ENCODE measurements at regions not wholly inside any gene's neighbourhood (a gene's known extent, or its start where the extent isn't known, plus 50 kb on each side); places are given as distances from the start of the nearest gene placed in this dataset.
"Not testable (repeated sequence)": the region's sequence is repeated elsewhere in the genome, so short reads cannot be mapped to it uniquely, and the experiment has no call there.

DNA sequence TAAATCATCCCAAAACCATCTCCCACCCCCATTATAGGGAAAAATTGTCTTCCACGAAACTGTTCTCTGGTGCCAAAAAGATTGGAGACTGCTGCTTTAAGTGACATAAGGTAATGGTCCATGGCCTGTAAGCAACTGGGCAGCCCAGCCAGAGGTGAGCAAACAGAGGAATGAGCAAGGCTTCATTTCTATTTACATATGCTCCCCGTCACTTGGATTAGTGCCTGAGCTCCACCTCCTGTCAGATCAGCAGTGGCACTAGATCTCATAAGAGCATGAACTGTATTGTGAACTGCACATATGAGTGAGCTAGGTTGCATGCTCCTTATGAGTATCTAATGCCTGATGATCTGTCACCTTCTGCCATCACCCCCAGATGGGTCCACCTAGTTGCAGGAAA is 1159.8 kb upstream of the ALCAM start:
- H3K36me3 ChIP-seq = no peaks in the 10 kb centered on the region
- H3K4me3 ChIP-seq = no peak overlapping the region
- intact Hi-C loops (cut with DNase I) = no loop called here
- DNase-seq = no peak
- H3K27me3 ChIP-seq = no peaks in the 10 kb centered on the region
- H3K9me3 ChIP-seq = no peaks in the 10 kb centered on the region
- no peak overlapping the region for H3K27ac ChIP-seq
- no peaks in the 10 kb centered on the region for H3K4me1 ChIP-seq
- 34 to 67% methylated on average over 2 of the region's 2 CpGs for WGBS, 2 donors
- TF ChIP-seq EP300 (IDR thresholded peaks at IDR 0.05) = no peak
- TF ChIP-seq POLR2A (IDR thresholded peaks at IDR 0.05) = no peak

DNA sequence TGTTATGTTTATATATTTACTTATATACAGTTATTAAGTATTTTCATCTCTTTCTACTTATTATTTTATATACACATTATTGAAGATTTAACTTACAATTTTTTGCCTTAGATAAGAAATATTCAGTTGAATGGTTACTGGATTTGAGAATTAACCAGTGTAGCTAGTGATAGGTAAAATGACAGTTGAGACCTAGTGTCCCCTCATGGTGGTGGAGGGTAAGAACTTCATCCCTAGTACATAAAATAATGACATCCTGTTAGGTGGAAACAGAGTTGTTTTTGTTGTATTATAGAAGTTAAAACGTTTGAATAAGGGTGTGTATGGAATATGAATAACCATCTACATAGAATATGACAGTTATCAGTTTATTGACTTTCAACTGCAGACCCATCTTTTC is 1152.4 kb upstream of the ALCAM start:
- 22 to 33% methylated on average over 1 of the region's 1 CpG for WGBS, 2 donors

DNA sequence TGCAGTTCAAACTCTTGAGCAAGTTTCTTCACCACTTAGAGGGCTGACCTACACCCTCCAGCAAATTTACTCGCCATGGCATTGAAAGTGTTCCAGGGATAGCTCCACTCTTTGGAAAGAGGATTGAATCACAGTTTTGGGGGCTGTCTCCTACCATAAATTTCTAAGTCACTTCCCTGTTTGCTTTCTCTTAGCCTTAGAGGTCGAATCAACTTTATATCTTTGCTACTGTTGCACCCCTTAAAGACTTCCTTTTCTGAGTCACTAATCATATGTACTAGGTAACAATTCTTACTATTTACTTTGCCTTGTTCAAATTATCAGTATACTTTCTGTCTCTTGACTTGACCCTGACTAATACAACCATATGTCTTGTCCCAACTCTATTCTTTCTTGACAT is 1151.8 kb upstream of the ALCAM start:
- Histone ChIP-seq H3K36me3 (no peaks in the 10 kb centered on the region), H3K27ac (no peak overlapping the region), H3K4me1 (no peaks in the 10 kb centered on the region), H3K27me3 (no peaks in the 10 kb centered on the region), H3K4me3 (no peak overlapping the region), H3K9me3 (no peaks in the 10 kb centered on the region)
- intact Hi-C loops (cut with DNase I) = no loop called here
- TF ChIP-seq POLR2A (IDR thresholded peaks at IDR 0.05) (no peak), POLR2AphosphoS5 (IDR thresholded peaks at IDR 0.05) (no peak), EP300 (IDR thresholded peaks at IDR 0.05) (no peak)
- TF ChIP-seq, protein P1, sequence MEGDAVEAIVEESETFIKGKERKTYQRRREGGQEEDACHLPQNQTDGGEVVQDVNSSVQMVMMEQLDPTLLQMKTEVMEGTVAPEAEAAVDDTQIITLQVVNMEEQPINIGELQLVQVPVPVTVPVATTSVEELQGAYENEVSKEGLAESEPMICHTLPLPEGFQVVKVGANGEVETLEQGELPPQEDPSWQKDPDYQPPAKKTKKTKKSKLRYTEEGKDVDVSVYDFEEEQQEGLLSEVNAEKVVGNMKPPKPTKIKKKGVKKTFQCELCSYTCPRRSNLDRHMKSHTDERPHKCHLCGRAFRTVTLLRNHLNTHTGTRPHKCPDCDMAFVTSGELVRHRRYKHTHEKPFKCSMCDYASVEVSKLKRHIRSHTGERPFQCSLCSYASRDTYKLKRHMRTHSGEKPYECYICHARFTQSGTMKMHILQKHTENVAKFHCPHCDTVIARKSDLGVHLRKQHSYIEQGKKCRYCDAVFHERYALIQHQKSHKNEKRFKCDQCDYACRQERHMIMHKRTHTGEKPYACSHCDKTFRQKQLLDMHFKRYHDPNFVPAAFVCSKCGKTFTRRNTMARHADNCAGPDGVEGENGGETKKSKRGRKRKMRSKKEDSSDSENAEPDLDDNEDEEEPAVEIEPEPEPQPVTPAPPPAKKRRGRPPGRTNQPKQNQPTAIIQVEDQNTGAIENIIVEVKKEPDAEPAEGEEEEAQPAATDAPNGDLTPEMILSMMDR (IDR thresholded peaks at IDR 0.05) = no peak
- DNase-seq = no peak
- 41 to 69% methylated on average over 2 of the region's 2 CpGs for WGBS, 2 donors

More for the DNA sequence above, 1152.4 kb upstream of the ALCAM start:
- TF ChIP-seq POLR2AphosphoS5 (IDR thresholded peaks at IDR 0.05) (no peak), EP300 (IDR thresholded peaks at IDR 0.05) (no peak), POLR2A (IDR thresholded peaks at IDR 0.05) (no peak)
- TF ChIP-seq, protein P1 (IDR thresholded peaks at IDR 0.05) = no peak
- no peak for DNase-seq
- no peaks in the 10 kb centered on the region for H3K4me1 ChIP-seq
- no peak overlapping the region for H3K27ac ChIP-seq
- no peak overlapping the region for H3K4me3 ChIP-seq
- H3K36me3 ChIP-seq = no peaks in the 10 kb centered on the region
- H3K9me3 ChIP-seq = no peaks in the 10 kb centered on the region
- H3K27me3 ChIP-seq = no peaks in the 10 kb centered on the region
- intact Hi-C loops (cut with DNase I) = no loop called here

DNA sequence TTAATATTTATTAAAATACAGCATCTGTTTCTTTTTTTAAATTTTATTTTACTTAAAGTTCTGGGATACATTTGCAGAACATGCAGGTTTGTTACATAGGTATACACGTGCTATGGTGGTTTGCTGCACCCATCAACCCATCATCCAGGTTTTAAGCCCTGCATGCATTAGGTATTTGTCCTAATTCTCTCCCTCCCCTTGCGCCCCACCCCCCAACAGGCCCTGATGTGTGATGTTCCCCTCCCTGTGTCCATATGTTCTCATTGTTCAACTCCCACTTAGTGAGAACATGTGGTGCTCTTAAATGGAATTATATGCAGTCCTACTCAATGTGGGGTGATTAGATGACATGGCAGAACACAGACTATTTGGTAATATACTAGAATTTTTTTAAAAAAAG is 1147.7 kb upstream of the ALCAM start:
- WGBS, 2 donors = 85 to 90% methylated on average over 2 of the region's 2 CpGs
- H3K27me3 ChIP-seq; intact Hi-C loops (cut with DNase I); H3K9me3 ChIP-seq; H3K4me1 ChIP-seq; H3K27ac ChIP-seq; DNase-seq; H3K4me3 ChIP-seq; H3K36me3 ChIP-seq: not testable (repeated sequence)

DNA sequence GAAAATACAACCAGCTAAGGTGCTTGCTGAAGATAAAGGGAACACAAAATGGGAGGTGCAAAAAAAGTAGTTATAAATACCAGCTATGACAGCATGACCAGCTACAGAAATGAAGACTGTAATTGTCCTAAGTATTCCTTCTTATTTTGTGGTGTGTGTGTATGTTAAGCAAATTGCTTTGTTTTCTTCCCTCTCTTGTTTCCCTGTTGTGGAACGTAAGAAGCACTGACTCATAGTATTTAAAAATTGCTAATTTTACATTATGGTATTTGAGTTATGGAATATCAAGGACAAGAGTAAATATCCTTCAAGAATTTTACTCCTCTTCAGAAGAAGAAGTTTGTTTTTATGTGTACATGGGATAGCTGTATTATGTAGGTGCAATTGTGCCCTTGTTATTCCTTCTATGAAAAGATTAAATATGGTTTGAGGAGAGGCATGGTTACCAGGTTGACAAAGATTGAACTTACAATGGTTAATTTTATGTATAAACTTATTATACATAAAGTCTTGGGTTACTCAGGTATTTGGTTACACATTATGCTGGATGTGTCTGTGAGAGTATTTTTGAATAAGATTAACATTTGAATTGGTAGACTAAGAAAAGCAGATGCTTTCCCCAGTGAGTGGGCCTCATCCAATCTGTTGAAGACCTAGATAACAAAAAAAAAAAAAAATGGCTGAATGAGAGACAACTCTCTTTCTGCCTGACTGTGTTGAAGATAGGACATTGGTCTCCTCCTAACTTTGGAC is 1132.1 kb upstream of the ALCAM start:
- 79 to 86% methylated on average over 1 of the region's 1 CpG for WGBS, 2 donors
- no peak for DNase-seq
- intact Hi-C loops (cut with DNase I) = no loop called here

More for the DNA sequence above, 1132.1 kb upstream of the ALCAM start:
- TF ChIP-seq, protein P1 (IDR thresholded peaks at IDR 0.05) = no peak
- TF ChIP-seq POLR2AphosphoS5 (IDR thresholded peaks at IDR 0.05) (no peak), POLR2A (IDR thresholded peaks at IDR 0.05) (no peak), EP300 (IDR thresholded peaks at IDR 0.05) (no peak)
- Histone ChIP-seq H3K4me3 (no peak overlapping the region), H3K36me3 (no peaks in the 10 kb centered on the region), H3K9me3 (no peaks in the 10 kb centered on the region), H3K4me1 (no peaks in the 10 kb centered on the region), H3K27ac (no peak overlapping the region), H3K27me3 (no peaks in the 10 kb centered on the region)

Data from sigmoid colon (tissue), 6 donors.